ENCODE measurements at regions not wholly inside any gene's neighbourhood (a gene's known extent, or its start where the extent isn't known, plus 50 kb on each side); places are given as distances from the start of the nearest gene placed in this dataset.

DNA sequence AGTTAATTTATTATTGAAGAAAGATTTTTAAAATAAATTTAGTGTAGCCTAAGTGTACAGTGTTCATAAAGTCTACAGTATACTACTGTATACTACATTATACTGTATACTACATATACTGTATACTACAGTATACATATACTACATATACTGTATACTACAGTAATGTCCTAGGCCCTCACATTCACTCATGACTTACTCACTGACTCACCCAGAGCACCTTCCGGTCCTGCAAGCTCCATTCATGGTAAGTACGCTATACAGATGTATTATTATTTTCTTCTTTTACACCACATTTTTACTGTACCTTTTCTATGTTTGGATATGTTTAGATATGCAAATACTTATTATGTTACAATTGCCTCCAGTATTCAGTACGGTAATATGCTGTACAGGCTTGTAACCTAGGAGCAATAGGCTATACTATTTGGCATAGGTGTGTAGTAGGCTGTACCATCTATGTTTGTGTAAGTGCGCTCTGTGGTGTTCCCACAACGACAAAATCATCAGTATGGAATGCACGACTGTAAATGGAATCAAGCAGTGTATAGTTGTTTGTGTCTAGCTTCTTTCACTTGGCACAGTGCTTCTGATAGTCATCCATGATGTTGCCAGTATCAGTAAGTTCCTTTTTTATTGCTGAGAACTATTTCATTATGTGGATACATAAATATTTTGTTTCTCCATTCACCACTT, 245.7 kb downstream of the MTX2 start:
- Histone ChIP-seq H3K4me1 (ENCODE audit: control insufficient read depth, insufficient read depth, low read length) (no peaks in the 10 kb centered on the region), H3K9me3 (ENCODE audit: control insufficient read depth, insufficient read depth, low read depth, low read length) (no peaks in the 10 kb centered on the region), H3K4me3 (ENCODE audit: low read depth, low read length) (no peak overlapping the region), H3K27ac (ENCODE audit: extremely low read depth, low read depth, low read length) (no peak overlapping the region), H3K36me3 (ENCODE audit: control insufficient read depth in 2 of 2, insufficient read depth in 1 of 2, low read length in 2 of 2) (no peaks in the 10 kb centered on the region)
- ChIA-PET CTCF (no interaction called here), POLR2A (no interaction called here)
- TF ChIP-seq MZF1 (tag by site-specific recombination; IDR thresholded peaks at IDR 0.05; ENCODE audit: borderline replicate concordance) (no peak), ZFP41 (tag by site-specific recombination; IDR thresholded peaks at IDR 0.05; ENCODE audit: borderline replicate concordance) (no peak), SP2 (tag by site-specific recombination; IDR thresholded peaks at IDR 0.05) (no peak), ZNF239 (tag by site-specific recombination; IDR thresholded peaks at IDR 0.05) (no peak), ZBTB1 (tag by site-specific recombination; IDR thresholded peaks at IDR 0.05) (no peak), MEIS1 (CRISPR knock-in tag; IDR thresholded peaks at IDR 0.05; ENCODE audit: borderline replicate concordance) (no peak), ZNF623 (tag by site-specific recombination; IDR thresholded peaks at IDR 0.05) (no peak), IKZF3 (tag by site-specific recombination; IDR thresholded peaks at IDR 0.05) (no peak), ZFHX2 (tag by site-specific recombination; conservative IDR thresholded peaks at IDR 0.05) (no peak), BCL11A (tag by site-specific recombination; IDR thresholded peaks at IDR 0.05; ENCODE audit: low read depth) (no peak), MYNN (tag by site-specific recombination; IDR thresholded peaks at IDR 0.05; ENCODE audit: borderline replicate concordance) (no peak)
- TF ChIP-seq, protein P1, sequence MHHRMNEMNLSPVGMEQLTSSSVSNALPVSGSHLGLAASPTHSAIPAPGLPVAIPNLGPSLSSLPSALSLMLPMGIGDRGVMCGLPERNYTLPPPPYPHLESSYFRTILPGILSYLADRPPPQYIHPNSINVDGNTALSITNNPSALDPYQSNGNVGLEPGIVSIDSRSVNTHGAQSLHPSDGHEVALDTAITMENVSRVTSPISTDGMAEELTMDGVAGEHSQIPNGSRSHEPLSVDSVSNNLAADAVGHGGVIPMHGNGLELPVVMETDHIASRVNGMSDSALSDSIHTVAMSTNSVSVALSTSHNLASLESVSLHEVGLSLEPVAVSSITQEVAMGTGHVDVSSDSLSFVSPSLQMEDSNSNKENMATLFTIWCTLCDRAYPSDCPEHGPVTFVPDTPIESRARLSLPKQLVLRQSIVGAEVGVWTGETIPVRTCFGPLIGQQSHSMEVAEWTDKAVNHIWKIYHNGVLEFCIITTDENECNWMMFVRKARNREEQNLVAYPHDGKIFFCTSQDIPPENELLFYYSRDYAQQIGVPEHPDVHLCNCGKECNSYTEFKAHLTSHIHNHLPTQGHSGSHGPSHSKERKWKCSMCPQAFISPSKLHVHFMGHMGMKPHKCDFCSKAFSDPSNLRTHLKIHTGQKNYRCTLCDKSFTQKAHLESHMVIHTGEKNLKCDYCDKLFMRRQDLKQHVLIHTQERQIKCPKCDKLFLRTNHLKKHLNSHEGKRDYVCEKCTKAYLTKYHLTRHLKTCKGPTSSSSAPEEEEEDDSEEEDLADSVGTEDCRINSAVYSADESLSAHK (tag by site-specific recombination; IDR thresholded peaks at IDR 0.05): no peak
- TF ChIP-seq, protein P2, sequence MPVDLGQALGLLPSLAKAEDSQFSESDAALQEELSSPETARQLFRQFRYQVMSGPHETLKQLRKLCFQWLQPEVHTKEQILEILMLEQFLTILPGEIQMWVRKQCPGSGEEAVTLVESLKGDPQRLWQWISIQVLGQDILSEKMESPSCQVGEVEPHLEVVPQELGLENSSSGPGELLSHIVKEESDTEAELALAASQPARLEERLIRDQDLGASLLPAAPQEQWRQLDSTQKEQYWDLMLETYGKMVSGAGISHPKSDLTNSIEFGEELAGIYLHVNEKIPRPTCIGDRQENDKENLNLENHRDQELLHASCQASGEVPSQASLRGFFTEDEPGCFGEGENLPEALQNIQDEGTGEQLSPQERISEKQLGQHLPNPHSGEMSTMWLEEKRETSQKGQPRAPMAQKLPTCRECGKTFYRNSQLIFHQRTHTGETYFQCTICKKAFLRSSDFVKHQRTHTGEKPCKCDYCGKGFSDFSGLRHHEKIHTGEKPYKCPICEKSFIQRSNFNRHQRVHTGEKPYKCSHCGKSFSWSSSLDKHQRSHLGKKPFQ (tag by site-specific recombination; IDR thresholded peaks at IDR 0.05): no peak
- TF ChIP-seq, protein P3, sequence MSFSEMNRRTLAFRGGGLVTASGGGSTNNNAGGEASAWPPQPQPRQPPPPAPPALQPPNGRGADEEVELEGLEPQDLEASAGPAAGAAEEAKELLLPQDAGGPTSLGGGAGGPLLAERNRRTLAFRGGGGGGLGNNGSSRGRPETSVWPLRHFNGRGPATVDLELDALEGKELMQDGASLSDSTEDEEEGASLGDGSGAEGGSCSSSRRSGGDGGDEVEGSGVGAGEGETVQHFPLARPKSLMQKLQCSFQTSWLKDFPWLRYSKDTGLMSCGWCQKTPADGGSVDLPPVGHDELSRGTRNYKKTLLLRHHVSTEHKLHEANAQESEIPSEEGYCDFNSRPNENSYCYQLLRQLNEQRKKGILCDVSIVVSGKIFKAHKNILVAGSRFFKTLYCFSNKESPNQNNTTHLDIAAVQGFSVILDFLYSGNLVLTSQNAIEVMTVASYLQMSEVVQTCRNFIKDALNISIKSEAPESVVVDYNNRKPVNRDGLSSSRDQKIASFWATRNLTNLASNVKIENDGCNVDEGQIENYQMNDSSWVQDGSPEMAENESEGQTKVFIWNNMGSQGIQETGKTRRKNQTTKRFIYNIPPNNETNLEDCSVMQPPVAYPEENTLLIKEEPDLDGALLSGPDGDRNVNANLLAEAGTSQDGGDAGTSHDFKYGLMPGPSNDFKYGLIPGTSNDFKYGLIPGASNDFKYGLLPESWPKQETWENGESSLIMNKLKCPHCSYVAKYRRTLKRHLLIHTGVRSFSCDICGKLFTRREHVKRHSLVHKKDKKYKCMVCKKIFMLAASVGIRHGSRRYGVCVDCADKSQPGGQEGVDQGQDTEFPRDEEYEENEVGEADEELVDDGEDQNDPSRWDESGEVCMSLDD (tag by site-specific recombination; IDR thresholded peaks at IDR 0.05): no peak
- TF ChIP-seq, protein P4, sequence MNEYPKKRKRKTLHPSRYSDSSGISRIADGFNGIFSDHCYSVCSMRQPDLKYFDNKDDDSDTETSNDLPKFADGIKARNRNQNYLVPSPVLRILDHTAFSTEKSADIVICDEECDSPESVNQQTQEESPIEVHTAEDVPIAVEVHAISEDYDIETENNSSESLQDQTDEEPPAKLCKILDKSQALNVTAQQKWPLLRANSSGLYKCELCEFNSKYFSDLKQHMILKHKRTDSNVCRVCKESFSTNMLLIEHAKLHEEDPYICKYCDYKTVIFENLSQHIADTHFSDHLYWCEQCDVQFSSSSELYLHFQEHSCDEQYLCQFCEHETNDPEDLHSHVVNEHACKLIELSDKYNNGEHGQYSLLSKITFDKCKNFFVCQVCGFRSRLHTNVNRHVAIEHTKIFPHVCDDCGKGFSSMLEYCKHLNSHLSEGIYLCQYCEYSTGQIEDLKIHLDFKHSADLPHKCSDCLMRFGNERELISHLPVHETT (tag by site-specific recombination; IDR thresholded peaks at IDR 0.05): no peak

DNA sequence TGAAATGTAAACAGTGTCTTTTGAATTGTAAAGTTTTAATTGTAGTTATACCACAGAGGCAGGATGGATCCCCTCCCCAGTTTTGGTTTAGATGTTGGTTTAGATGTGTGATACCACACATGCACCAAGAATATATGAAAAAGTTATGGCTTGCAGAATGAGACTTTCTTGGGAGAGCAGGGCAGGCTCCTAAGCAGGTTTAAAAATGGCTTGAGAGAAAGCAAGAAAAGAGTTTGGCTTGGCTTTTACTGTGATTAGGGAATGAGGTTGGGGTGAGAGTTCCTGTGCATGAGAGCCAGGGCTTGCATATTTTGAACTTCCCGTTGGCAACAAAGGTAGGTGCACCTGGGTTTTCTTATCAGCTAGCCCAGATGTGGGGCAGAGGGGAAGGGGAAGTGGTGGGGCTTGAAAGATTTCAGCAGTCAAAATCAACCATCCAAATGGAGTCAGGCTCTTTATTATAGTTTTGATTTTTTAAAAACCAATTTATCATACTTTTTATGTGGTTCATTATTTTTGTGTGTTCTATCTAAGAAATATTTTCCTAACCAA, 246.9 kb downstream of the MTX2 start:
- no peaks in the 10 kb centered on the region for H3K4me1 ChIP-seq (ENCODE audit: control insufficient read depth, insufficient read depth, low read length)
- H3K9me3 ChIP-seq (ENCODE audit: control insufficient read depth, insufficient read depth, low read depth, low read length): no peaks in the 10 kb centered on the region
- H3K27ac ChIP-seq (ENCODE audit: extremely low read depth, low read depth, low read length): no peak overlapping the region
- H3K36me3 ChIP-seq (ENCODE audit: control insufficient read depth in 2 of 2, insufficient read depth in 1 of 2, low read length in 2 of 2): no peaks in the 10 kb centered on the region
- TF ChIP-seq, protein P5, sequence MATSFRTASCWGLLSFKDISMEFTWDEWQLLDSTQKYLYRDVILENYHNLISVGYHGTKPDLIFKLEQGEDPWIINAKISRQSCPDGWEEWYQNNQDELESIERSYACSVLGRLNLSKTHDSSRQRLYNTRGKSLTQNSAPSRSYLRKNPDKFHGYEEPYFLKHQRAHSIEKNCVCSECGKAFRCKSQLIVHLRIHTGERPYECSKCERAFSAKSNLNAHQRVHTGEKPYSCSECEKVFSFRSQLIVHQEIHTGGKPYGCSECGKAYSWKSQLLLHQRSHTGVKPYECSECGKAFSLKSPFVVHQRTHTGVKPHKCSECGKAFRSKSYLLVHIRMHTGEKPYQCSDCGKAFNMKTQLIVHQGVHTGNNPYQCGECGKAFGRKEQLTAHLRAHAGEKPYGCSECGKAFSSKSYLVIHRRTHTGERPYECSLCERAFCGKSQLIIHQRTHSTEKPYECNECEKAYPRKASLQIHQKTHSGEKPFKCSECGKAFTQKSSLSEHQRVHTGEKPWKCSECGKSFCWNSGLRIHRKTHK (tag by site-specific recombination; IDR thresholded peaks at IDR 0.05): no peak
- TF ChIP-seq KLF16 (tag by site-specific recombination; IDR thresholded peaks at IDR 0.05): no peak
- no peak for TF ChIP-seq YY1 (tag by site-specific recombination; IDR thresholded peaks at IDR 0.05)
- TF ChIP-seq ZNF19 (tag by site-specific recombination; IDR thresholded peaks at IDR 0.05; ENCODE audit: low read depth): no peak
- no peak overlapping the region for H3K4me3 ChIP-seq (ENCODE audit: low read depth, low read length)
- CTCF ChIA-PET: no interaction called here
- POLR2A ChIA-PET: no interaction called here
